ENCODE measurements at regions not wholly inside any gene's neighbourhood (a gene's known extent, or its start where the extent isn't known, plus 50 kb on each side); places are given as distances from the start of the nearest gene placed in this dataset.

- no peak overlapping the region for H3K4me3 ChIP-seq (ENCODE audit: low read depth in 1 of 3, low read length in 3 of 3)
- DNase-seq (ENCODE audit: low spot score) = no peak
- H3K9ac ChIP-seq (ENCODE audit: low read depth in 1 of 2, low read length in 2 of 2) = no peak overlapping the region
- no peaks in the 10 kb centered on the region for H3K9me3 ChIP-seq (ENCODE audit: control insufficient read depth in 4 of 4, low read length in 3 of 4)
- no peak for TF ChIP-seq FOXA1 (IDR thresholded peaks at IDR 0.05)
- TF ChIP-seq NR2F2 (IDR thresholded peaks at IDR 0.05) = no peak
- no peak for TF ChIP-seq HNF4A (conservative IDR thresholded peaks at IDR 0.05)
- no peak for TF ChIP-seq CTCF (IDR thresholded peaks at IDR 0.05; ENCODE audit: low read depth, low read length, missing input control)
- no peak for TF ChIP-seq MAX (IDR thresholded peaks at IDR 0.05)
- TF ChIP-seq, protein P1, sequence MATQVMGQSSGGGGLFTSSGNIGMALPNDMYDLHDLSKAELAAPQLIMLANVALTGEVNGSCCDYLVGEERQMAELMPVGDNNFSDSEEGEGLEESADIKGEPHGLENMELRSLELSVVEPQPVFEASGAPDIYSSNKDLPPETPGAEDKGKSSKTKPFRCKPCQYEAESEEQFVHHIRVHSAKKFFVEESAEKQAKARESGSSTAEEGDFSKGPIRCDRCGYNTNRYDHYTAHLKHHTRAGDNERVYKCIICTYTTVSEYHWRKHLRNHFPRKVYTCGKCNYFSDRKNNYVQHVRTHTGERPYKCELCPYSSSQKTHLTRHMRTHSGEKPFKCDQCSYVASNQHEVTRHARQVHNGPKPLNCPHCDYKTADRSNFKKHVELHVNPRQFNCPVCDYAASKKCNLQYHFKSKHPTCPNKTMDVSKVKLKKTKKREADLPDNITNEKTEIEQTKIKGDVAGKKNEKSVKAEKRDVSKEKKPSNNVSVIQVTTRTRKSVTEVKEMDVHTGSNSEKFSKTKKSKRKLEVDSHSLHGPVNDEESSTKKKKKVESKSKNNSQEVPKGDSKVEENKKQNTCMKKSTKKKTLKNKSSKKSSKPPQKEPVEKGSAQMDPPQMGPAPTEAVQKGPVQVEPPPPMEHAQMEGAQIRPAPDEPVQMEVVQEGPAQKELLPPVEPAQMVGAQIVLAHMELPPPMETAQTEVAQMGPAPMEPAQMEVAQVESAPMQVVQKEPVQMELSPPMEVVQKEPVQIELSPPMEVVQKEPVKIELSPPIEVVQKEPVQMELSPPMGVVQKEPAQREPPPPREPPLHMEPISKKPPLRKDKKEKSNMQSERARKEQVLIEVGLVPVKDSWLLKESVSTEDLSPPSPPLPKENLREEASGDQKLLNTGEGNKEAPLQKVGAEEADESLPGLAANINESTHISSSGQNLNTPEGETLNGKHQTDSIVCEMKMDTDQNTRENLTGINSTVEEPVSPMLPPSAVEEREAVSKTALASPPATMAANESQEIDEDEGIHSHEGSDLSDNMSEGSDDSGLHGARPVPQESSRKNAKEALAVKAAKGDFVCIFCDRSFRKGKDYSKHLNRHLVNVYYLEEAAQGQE (IDR thresholded peaks at IDR 0.05) = no peak
- no peak for TF ChIP-seq FOXA2 (IDR thresholded peaks at IDR 0.05)
- TF ChIP-seq TAF1 (conservative IDR thresholded peaks at IDR 0.05) = no peak
- no peak for TF ChIP-seq ATF3 (IDR thresholded peaks at IDR 0.05)
- TF ChIP-seq RAD21 (IDR thresholded peaks at IDR 0.05) = no peak
- no peak for TF ChIP-seq RXRA (IDR thresholded peaks at IDR 0.05)
- no peak for TF ChIP-seq EGR1 (IDR thresholded peaks at IDR 0.05; ENCODE audit: low read depth in 2 of 2)
- H3K36me3 ChIP-seq (ENCODE audit: control insufficient read depth in 4 of 4, insufficient read depth in 3 of 4, low read depth in 1 of 4, low read length in 3 of 4) = no peaks in the 10 kb centered on the region
- no peak overlapping the region for H3K27ac ChIP-seq (ENCODE audit: low read depth in 1 of 2, low read length in 2 of 2)
- H3K27me3 ChIP-seq (ENCODE audit: control insufficient read depth in 4 of 4, insufficient read depth in 4 of 4, low read length in 3 of 4) = no peaks in the 10 kb centered on the region
- H3K4me1 ChIP-seq (ENCODE audit: control insufficient read depth in 4 of 4, insufficient read depth in 4 of 4, low read length in 3 of 4) = no peaks in the 10 kb centered on the region
- WGBS = 84% methylated on average over 7 of the region's 7 CpGs
Measured at GRCh38 chr20:53793783-53794383, 200.2 kb upstream of the ZNF217 start.

DNA sequence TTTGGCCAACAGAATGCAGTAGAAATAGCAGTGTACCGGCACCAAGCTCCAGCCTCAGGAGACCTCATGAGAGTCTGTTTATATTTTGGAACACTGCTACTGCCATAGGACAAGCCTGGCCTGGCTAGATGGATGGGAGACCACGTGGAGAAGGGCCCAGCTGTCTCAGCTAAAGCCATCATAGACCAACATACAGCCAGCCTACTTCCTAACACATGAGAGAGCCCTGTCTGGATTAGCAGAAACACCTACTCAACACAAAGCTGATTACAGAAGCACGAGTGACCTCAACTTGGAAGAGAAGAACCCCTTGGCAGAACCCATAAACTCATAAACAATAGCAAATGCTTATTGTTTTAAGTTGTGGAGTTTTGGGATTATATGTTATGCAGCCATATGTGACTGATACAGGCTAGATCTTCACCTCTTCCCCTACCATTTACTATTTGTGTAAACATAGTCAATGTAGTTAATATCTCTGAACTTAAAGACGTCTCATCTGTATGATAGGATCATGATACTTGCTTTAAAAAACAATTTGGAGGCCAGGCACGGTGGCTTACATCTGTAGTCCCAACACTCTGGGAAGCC lies 199.4 kb upstream of the ZNF217 start:
- no peaks in the 10 kb centered on the region for H3K27me3 ChIP-seq (ENCODE audit: control insufficient read depth in 4 of 4, insufficient read depth in 4 of 4, low read length in 3 of 4)
- no peaks in the 10 kb centered on the region for H3K4me1 ChIP-seq (ENCODE audit: control insufficient read depth in 4 of 4, insufficient read depth in 4 of 4, low read length in 3 of 4)
- no peak overlapping the region for H3K27ac ChIP-seq (ENCODE audit: low read depth in 1 of 2, low read length in 2 of 2)
- no peak overlapping the region for H3K4me3 ChIP-seq (ENCODE audit: low read depth in 1 of 3, low read length in 3 of 3)
- no peak for DNase-seq (ENCODE audit: low spot score)
- H3K36me3 ChIP-seq (ENCODE audit: control insufficient read depth in 4 of 4, insufficient read depth in 3 of 4, low read depth in 1 of 4, low read length in 3 of 4) = no peaks in the 10 kb centered on the region
- WGBS = 91% methylated on average over 5 of the region's 5 CpGs
- no peak overlapping the region for H3K9ac ChIP-seq (ENCODE audit: low read depth in 1 of 2, low read length in 2 of 2)
- no peaks in the 10 kb centered on the region for H3K9me3 ChIP-seq (ENCODE audit: control insufficient read depth in 4 of 4, low read length in 3 of 4)
- TF ChIP-seq, protein P1 (IDR thresholded peaks at IDR 0.05) = no peak
- TF ChIP-seq FOXA1 (IDR thresholded peaks at IDR 0.05) = no peak
- no peak for TF ChIP-seq EGR1 (IDR thresholded peaks at IDR 0.05; ENCODE audit: low read depth in 2 of 2)
- no peak for TF ChIP-seq SP1 (IDR thresholded peaks at IDR 0.05)
- TF ChIP-seq ATF3 (IDR thresholded peaks at IDR 0.05) = no peak
- no peak for TF ChIP-seq GABPA (IDR thresholded peaks at IDR 0.05 in 1 of 2, conservative IDR thresholded peaks at IDR 0.05 in 1 of 2)
- no peak for TF ChIP-seq RXRA (IDR thresholded peaks at IDR 0.05)
- TF ChIP-seq YY1 (IDR thresholded peaks at IDR 0.05) = no peak
- no peak for TF ChIP-seq MAX (IDR thresholded peaks at IDR 0.05)
- TF ChIP-seq NR2F2 (IDR thresholded peaks at IDR 0.05) = no peak
- TF ChIP-seq HNF4G (IDR thresholded peaks at IDR 0.05) = no peak
- TF ChIP-seq, protein P2, sequence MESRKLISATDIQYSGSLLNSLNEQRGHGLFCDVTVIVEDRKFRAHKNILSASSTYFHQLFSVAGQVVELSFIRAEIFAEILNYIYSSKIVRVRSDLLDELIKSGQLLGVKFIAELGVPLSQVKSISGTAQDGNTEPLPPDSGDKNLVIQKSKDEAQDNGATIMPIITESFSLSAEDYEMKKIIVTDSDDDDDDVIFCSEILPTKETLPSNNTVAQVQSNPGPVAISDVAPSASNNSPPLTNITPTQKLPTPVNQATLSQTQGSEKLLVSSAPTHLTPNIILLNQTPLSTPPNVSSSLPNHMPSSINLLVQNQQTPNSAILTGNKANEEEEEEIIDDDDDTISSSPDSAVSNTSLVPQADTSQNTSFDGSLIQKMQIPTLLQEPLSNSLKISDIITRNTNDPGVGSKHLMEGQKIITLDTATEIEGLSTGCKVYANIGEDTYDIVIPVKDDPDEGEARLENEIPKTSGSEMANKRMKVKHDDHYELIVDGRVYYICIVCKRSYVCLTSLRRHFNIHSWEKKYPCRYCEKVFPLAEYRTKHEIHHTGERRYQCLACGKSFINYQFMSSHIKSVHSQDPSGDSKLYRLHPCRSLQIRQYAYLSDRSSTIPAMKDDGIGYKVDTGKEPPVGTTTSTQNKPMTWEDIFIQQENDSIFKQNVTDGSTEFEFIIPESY (IDR thresholded peaks at IDR 0.05) = no peak
- no peak for TF ChIP-seq HNF4A (conservative IDR thresholded peaks at IDR 0.05)

All from liver (tissue), 8 donors.